ENCODE measurements at regions not wholly inside any gene's neighbourhood (a gene's known extent, or its start where the extent isn't known, plus 50 kb on each side); places are given as distances from the start of the nearest gene placed in this dataset.

DNA sequence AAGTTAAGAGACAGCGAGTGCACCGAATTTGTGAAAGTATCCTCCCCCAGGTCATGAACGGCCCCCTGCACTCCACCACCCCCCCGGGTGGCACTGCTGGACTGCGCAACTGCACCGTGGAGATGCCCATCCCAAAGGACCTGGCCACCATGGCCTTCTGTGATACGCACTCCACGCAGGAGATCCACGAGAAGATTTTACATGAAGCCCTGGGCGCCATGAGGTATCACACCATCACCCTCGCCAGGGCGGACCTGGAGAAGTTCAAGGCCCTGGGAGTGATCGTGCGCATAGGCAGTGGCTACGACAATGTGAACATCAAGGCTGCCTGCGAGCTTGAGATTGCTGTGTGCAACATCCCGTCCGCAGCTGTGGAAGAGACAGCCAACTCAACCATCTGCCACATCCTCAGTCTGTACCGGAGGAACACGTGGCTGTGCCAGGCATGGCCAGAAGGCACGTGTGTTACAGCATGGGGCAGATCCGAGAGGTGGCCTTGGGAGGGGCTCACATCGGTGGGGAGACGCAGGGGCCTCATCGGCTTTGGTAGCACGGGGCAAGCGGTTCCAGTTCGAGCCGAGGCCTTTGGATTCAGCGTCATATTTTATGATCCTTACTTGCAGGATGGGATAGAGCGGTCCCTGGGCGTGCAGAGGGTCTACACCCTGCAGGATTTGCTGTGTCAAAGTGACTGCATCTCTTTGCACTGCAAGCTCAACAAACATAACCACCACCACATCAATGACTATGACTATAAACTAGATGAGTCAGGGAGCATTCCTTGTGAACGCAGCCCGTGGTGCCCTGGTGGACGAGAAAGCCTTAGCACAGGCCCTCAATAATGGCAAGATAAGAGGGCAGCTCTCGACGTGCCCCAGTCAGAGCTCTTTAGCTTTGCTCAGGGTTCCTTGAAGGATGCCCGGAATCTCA, 290.8 kb upstream of the MC4R start:
- no peak for DNase-seq (ENCODE audit: low read depth)

DNA sequence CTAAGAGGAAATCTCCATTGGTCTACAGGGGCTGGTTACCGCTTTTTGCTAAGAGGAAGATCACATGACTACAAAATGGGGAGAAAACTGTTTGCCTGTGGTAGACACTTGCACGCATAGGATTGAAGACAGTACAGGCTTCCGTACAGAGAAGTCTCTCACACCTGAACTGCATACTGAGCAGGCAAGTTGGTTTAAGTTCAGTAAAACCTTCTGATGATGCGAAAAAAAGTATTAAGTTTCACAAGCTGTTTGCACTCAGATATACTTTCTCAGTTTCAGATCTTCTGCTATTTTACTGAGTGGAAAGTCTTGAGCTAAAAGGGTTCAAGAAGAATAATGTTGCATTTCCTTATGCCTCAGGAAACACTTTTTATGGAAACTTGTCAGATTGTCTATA, 292.2 kb upstream of the MC4R start:
- DNase-seq (ENCODE audit: low read depth), result no peak

DNA sequence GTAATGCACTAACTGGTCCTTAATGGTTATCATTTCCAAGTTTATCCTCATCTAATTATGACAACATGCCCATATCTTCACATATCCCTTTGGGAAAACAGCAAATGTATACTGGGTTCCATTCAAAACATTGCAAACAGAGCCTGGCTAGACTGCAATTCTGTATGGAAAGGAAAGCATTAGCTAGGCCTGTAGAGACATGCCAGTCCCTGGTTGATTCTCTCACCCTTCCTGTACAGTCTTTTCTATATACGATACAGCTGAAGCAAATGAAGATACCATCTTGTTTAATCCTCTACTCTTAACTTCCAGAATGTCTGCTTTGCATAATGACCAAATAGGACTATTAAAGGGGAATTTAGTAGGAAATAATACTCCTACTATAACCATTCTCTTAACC, 294.4 kb upstream of the MC4R start:
- DNase-seq (ENCODE audit: low read depth), result no peak

DNA sequence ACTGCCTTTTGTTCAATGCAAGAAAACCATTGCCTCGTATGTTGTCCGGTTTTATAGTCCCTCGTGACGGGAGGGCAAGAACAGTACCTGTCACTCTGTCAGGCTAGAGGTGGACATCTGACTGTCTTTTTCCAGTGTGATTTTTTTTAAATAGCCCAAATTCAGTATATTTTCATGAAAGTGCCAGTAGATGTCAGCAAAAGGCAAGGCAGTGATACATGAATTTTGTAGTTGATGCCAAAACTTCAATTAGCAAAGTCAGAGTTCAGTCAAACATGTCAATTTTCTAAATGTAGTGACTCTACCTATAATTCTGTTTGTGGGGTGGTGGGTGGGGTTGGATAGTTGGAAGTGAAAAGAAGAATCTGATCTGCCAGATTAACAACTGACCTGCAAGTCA, 296.0 kb upstream of the MC4R start:
- no peak for DNase-seq (ENCODE audit: low read depth)

DNA sequence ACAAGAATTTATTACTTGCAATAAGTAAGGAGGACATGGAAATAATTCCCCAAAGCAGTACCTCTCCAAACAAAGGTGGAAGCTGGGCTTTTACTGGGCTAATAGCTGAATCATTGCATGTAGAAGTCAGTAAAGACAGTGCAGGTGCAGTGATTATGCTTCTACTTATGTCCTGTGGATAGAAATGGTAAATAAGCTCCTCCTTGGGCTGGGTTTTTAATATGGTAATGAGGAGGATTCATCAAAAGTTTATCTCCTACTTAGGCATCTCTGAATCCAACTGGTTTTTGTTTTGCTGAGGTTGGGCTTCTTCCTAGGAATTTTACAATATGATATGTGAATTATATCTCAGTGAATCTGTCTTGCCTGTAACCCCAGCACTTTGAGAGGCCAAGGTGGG, 297.4 kb upstream of the MC4R start:
- no peak for DNase-seq (ENCODE audit: low read depth)

DNA sequence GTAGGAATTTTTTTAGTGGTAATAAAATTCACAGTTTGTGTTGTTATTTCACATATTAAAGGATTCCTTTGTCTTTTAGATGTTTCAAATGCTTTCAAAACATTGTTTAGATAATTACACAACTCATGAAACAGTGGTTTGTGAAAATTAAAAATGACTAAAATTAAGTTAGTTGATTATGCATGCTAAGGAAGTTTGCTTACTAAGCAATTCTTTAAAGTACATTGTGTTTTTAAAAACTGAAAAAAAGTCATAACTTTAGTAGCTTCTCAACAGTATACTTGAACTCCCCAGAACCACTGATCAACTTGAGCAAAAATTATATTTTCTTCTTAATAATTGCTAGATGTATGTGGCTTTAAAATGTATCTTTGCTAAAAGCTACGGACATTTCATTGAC, 298.4 kb upstream of the MC4R start:
- no peak for DNase-seq (ENCODE audit: low read depth)

DNA sequence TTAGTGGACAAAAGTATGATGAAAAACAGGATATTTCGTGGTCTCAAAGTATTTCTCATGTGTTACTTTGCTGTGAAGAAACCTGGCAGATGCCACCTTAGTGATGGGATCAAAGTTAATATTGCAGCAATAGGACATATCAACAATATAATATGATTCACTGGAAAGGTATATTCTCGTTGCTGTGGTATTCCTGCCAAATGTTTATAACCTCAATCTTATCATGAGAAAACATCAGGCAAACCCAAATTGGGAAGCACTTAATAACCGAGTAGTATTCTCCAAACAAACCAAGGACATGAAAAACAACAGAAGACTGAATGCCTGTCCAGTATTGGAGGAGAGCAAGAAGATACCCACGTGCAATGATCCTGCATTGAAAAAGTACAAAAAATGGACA, 302.6 kb upstream of the MC4R start:
- no peak for DNase-seq (ENCODE audit: low read depth)

DNA sequence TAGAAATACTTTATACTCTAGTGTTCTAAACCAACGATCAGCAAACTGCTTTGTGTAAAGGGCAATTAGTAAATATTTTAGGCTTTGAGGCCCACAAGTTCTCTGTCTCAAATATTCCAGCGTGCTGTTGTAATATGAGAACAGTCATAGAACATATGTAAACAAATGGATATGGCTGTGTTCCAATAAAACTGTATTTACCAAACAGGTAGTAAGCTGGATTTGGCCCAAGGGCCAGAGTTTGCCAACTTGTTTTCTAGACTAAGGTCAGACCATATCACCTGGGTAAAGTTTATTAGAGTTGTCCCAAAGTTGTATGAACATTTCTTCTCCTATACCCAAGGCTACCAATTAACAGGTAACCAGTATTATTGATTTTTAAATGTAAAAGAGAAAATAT, 303.2 kb upstream of the MC4R start:
- DNase-seq (ENCODE audit: low read depth), result no peak

DNA sequence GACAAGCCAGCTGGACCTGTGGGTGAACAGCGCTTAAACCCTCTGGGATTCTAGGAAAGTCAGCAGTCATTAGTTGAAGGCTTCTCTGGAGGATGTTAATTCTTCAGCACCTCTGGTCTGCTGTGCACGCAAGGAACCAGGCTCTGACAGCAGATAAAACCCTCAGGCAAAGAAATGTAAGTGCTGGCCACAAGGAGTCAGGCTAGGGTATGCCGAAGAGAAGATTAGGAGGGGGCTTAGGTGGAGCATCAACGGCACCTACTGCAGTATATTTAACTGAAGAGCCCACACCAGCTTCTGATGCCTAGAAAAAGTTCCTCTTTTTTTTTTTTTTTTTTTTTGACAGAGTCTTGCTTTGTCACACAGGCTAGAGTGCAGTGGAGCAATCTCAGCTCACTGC, 304.2 kb upstream of the MC4R start:
- DNase-seq (ENCODE audit: low read depth), result no peak

DNA sequence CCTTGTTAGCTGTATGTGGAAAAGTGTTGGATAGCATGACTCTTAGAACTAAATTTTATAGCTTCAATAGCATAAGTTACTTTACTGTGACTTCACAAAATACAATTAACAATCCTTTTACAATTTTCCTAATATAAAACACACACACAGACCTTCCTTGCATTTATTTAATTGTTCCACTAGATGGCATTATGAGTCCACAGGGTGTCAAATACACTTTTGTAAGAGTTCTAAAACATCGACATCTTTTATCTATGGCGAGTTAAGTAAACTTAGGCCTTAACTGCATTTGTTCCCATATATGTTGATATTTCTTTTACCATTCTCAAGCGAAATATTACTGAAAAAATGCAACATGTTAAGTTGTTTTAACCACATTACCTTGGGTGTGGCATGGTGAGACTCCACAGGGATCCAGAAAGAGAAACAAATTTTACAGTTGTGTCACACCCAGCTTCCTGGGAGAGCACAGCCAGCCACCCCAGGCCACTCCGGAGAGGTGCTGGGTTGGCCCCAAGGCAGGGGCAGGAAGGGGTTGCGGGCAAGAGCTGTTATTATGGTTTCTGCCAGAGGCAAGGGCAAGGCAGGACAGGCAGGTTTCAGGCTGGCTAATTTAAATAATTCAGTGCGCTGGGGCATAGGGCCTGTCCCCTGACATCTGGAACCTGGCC, 312.4 kb upstream of the MC4R start:
- peak; percentile 25 for DNase-seq (ENCODE audit: low read depth)

DNA sequence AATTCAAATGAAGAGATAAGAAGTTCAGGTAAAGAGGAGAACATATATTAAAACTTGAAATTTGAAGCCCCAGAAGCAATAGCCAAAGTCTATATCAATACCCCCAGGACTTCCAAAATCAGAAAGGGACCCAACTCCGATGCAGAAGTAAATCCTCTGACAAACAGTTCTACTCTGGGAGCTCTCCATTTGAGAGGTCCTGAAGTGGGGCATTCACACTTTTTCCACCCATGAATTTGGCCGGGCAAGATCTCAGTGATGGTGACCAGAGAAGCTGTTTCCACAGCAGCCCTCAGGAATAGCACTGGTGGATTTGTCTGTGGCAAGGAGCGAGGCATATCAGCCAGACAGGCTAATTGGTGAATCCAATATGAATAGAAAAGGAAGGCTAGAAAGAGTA, 313.6 kb upstream of the MC4R start:
- no peak for DNase-seq (ENCODE audit: low read depth)

DNA sequence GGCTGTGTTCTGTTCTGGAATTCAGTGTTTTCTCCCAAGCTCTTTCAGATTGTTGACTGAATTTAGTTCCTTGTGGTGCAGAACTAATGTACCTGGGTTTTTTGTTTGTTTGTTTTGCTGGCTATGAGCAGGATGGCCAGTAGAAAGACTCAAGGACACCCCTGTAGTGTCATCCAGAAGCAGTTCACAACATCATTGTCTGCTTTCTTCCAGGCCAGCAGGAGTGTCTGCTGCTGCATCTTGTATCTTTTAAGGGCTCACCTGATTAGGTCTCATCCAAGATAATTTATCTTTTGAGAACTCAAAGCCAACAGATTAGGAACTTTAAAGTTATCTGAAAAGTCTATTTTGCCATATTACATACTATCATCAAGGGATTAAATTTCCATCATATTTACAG, 318.5 kb upstream of the MC4R start:
- no peak for DNase-seq (ENCODE audit: low read depth)

DNA sequence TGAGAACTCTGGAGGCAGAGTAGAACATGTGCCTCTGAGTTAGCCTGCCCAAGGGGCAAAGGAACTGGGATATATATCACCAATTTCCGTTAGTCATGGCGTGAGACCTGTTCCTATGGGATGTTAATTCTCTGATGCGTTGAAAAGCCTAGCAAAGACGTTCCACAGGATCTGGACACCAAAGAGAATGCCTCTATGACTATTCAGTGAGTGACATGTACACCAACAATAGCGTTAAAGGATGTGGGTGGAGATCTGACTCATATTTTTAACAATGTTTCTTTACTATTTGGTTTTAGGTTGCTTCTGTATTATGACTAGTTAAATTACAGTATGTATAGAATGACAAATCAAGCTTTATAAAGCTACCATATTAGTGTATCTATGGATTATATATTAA, 320.9 kb upstream of the MC4R start:
- no peak for DNase-seq (ENCODE audit: low read depth)

DNA sequence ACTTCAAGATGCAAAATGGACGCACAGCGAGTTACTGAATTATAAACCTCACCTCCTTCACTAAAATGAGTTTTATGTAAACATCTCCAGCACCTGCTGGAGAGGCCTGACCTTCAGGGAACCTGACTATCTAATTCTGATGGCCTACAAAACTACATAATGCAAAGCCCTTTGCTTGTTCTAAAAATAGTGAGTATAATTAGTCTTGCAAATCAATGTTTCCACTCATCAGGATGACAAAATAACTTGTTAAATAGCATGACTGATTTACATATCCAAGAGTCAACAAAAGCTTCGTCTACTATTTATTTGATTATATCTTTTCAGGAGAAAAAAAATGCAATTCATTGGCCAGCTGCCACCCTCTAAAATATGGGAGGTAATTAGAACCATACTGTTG, 326.3 kb upstream of the MC4R start:
- DNase-seq (ENCODE audit: low read depth), result no peak

DNA sequence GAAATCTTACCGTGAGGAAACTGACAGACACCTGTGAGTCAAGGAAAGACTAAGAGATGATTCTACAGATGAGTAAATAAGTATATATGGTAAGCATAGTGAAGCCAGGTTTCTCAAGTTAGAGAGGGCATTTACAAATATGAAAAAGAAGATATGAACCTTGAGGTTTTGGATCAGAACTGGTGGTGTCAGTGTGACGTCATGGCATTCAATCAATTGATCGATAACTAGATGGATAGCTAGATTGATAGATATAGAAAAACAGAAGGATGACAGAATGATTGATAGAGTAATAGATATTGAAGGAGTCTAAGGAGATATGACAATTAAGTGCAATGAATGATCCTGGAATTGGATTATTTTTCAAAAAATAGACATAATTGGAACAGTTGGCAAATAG, 350.2 kb upstream of the MC4R start:
- DNase-seq (ENCODE audit: low read depth), result no peak

DNA sequence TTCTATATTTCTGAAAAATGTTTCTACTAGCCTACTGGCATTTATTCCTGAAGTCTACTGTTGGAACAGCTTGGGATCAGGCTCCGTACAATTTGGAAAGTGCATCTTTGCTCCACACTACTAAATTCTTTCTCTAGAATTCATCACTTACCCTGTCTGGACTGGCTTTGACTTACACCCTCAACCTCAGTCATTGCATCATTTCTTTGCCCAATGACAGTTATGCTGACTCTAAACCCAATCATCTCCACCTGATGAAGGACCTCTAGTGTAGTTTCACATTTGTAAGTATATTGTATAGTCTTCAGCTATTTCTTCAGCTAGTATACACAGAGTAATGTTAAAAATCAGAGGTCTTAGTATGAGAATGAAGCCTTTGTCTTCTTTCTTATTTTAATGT, 359.6 kb upstream of the MC4R start:
- DNase-seq (ENCODE audit: low read depth), result no peak

DNA sequence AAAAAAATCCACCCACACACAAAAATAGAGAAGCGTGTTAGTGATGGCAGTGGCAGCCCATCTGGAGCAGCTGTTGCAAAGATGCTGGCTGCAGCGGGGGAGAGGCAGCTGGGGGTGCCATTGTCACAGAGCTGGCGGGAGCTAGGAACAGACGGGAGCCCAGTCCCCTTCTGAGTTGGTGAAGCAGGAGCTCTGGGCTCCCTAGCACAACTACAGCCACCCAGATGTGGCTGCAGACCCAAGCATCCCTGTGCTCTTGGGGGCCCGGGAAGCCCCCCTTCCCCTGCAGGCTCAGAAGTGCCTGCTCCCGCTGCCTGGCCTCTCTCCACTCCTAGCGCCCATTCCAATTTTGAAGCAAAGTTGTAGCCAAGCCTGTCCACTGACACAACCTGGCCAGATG, 366.6 kb upstream of the MC4R start:
- no peak for DNase-seq (ENCODE audit: low read depth)

DNA sequence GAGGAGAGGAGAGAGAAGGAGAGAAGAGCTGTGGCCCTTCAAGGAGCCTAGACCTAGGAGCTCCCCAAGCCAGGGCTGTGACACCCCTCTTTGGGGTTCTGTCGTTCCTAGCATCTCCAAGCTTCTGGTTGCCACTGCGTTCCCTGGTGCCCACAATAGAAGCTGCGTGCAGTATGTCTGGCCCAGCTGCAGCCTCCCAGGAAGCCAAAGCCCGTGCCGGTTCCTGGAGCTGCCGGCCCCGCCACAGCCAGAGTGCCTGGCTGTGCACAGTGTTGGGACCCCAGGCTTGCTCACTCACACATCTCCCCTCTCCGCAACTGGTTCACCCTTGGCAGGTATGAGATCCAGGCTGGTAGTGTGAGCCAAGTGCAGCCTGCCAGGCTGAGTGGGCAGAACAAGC, 367.7 kb upstream of the MC4R start:
- no peak for DNase-seq (ENCODE audit: low read depth)

DNA sequence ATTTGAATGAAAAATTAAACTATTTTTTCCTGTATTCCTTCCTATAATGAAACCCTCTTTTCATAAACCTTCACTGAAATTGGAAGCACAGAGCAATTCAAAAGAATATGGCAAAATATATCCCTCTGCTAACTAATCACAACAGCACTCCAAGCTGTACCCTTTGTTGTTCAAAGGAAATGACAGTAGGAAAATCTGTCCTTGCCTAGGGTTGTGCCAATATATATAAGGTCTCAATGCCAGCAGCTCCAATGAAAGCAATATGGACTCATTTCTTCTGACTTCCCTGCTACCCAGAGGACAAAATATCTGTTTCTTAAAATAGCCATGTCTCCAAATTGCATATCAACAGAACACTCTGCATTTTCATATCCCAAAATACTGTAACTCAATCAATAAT, 373.9 kb upstream of the MC4R start:
- no peak for DNase-seq (ENCODE audit: low read depth)

DNA sequence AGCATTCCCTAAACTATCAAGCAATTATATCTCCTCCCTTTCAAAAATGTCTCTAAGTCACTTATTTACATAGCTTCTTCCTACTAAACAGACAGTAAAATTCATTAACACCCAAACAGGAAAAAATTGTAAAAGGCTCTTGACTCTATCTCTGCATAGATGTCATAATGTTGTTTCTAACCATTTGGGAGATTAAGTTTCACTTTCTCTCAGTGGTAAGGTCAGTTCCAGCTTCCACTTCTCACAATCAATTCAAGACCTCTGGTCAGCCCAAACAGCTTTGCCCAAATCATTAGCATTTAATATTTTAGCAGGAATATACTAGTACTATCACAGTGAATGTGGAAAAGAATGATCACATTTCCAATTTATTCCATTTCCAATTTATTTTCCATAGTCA, 374.3 kb upstream of the MC4R start:
- DNase-seq (ENCODE audit: low read depth), result no peak

DNA sequence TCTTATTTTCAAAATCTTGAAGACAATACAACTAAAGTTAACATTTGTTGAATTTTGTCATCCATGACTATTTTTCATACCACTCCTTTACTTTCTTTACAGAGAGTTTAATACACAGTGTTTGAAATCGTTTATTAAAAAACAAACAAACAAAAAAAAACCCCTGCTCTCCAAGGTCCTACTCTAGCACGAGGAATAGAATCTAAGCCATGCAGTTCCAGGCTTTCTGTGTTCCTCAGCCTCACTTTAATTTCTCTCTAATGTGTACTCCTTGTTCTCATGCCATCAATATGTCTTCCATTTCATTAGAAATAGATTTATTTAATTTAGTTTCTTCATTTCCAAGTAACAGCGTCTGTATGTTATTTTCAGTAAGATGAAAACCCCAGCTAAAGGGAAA, 381.2 kb upstream of the MC4R start:
- DNase-seq (ENCODE audit: low read depth), result no peak

DNA sequence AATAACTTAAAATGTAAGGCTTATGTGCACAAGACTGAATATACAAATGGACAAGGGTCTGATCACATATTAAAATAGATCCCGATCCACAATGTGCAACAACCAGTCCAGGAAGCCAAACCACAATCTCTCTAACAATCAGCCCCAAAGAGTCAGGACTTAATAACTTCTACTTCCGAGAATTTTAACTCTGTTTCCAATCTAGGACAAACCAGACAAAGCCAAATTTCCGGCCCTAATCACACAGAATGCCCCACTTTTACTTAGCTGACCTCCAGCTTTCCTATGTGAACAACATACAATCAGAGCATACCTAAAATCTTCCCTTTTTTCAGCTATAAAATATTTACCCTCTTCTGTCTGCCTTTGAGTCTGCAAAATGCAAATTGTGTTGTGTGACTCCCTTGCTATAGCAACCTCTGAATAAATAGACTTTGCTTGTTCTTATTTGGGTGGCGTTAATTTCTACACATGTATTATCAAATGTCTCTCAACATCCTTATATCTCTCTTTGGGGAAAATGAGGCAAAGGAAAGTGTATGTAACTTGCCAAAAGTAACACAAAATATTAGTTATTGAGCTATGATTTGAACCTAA, 381.9 kb upstream of the MC4R start:
- DNase-seq (ENCODE audit: low read depth), result no peak

DNA sequence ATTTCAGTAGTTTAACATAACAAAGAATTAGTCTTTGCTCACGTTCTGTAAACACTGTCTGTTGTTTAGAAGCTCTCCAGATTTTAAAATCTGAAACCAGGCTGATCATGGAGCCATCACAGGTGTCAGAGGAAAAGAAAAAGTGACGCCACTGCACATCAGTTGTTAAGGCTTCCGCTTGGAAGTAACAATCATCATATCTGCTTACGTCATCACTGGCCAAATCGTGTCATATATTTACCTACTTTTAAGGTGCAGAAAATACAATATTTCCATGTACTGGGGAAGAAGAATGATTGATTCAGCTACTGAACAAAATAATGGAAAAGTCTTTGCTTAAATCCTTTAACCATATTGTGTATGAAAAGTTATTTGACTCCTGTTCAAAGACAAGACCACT, 382.6 kb upstream of the MC4R start:
- no peak for DNase-seq (ENCODE audit: low read depth)

Data from amniotic epithelial cell (primary cell).